Vagina (tissue), 2 donors: ENCODE measurements at regions not wholly inside any gene's neighbourhood (a gene's known extent, or its start where the extent isn't known, plus 50 kb on each side); places are given as distances from the start of the nearest gene placed in this dataset.

Experiments
- DNase-seq, 2 donors: peaks; one replicate each; pipeline ENCODE4 v3.0.0-alpha.2; 2017; ENCODE audit errors: extremely low spot score in 2 of 2
- H3K27ac ChIP-seq: fragments of 200-600 bp; sonication (generic); one replicate; pipeline ENCODE4 v1.5.1; 2019
- H3K27me3 ChIP-seq: fragments of 200-600 bp; sonication (generic); one replicate; pipeline ENCODE4 v1.5.1; 2019
- H3K36me3 ChIP-seq, 2 donors: fragments of 200-600 bp; sonication (generic); one replicate each; pipeline ENCODE4 v1.5.1; 2017 to 2019
- H3K4me1 ChIP-seq: fragments of 200-600 bp; sonication (generic); one replicate; pipeline ENCODE4 v1.5.1; 2019
- H3K4me3 ChIP-seq, 2 donors: fragments of 200-600 bp; sonication (generic); 1 replicate in 1 of 2; 2 replicates in 1 of 2; pipeline ENCODE4 v1.5.1; 2016 to 2019
- H3K9me3 ChIP-seq: fragments of 200-600 bp; sonication (generic); one replicate; pipeline ENCODE4 v1.5.1; 2019
- POLR2A ChIP-seq, 2 donors: fragments of 450-650 bp; IDR thresholded peaks; one replicate each; pipeline ENCODE4 v1.6.1; 2017; ENCODE audit warnings: antibody characterized with exemption in 2 of 2, mild to moderate bottlenecking in 2 of 2, moderate library complexity in 2 of 2
- POLR2AphosphoS5 ChIP-seq, 2 donors: sonication (generic); formaldehyde crosslinking; IDR thresholded peaks; one replicate each; pipeline ENCODE4 v1.9.0; 2017; ENCODE audit warnings: antibody characterized with exemption in 2 of 2, mild to moderate bottlenecking in 2 of 2, low read depth in 1 of 2; ENCODE audit not compliant: insufficient read depth in 1 of 2
- intact Hi-C: fragments of 100-400 bp; cut with DNase I; formaldehyde crosslinking; loops from one replicate; pipeline ENCODE4 v1.15.1; 2023
- TF ChIP-seq, protein P1 (sequence below), 3 experiments: fragments of 450-650 bp in 2 of 3; fragments of 200-600 bp in 1 of 3; sonication (generic) in 1 of 3; IDR thresholded peaks; one replicate each; pipeline ENCODE4 v1.5.1; 2017 to 2019; ENCODE audit warnings: antibody characterized with exemption in 3 of 3, mild to moderate bottlenecking in 2 of 3, moderate library complexity in 2 of 3

DNA sequence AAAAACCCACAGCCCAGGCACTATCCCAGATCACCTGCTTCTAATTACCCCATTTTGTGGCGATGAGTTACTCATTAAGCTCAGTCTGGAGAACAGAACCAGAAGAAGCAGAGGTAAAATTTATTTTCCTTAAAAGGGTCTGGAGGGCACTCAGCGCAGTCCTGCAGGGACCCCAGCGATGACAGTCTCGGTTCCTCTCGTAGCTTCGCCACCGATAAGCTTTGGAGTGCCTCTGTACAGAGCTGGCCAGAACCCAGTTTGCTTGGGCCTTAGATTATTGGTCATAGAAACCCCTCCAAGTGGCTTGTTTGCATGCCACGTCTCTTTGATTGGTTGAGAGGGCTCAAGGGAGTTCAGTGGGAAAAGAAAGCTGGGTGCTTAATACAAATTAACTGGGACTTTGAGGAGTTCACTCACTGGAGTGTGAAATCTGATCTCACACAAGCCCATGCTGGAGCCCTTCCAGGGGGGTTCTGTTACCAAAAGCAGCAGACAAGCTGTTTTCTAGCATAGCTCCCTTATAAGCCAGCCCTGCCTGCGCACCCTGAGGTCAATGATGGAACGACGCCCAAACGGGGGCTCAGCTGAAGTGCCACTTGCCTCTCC, 158.5 kb upstream of the ARID1B start:
- intact Hi-C loops = no loop called here
- Histone ChIP-seq H3K27ac (no peak overlapping the region), H3K4me3 (no peak overlapping the region), H3K27me3 (no peaks in the 10 kb centered on the region), H3K4me1 (no peaks in the 10 kb centered on the region), H3K9me3 (no peaks in the 10 kb centered on the region), H3K36me3 (no peaks in the 10 kb centered on the region)
- no peak for DNase-seq
- no peak for TF ChIP-seq POLR2A (IDR thresholded peaks at IDR 0.05)
- TF ChIP-seq, protein P1, sequence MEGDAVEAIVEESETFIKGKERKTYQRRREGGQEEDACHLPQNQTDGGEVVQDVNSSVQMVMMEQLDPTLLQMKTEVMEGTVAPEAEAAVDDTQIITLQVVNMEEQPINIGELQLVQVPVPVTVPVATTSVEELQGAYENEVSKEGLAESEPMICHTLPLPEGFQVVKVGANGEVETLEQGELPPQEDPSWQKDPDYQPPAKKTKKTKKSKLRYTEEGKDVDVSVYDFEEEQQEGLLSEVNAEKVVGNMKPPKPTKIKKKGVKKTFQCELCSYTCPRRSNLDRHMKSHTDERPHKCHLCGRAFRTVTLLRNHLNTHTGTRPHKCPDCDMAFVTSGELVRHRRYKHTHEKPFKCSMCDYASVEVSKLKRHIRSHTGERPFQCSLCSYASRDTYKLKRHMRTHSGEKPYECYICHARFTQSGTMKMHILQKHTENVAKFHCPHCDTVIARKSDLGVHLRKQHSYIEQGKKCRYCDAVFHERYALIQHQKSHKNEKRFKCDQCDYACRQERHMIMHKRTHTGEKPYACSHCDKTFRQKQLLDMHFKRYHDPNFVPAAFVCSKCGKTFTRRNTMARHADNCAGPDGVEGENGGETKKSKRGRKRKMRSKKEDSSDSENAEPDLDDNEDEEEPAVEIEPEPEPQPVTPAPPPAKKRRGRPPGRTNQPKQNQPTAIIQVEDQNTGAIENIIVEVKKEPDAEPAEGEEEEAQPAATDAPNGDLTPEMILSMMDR (IDR thresholded peaks at IDR 0.05) = no peak
- no peak for TF ChIP-seq POLR2AphosphoS5 (IDR thresholded peaks at IDR 0.05; ENCODE audit: insufficient read depth in 1 of 2, low read depth in 1 of 2)

DNA sequence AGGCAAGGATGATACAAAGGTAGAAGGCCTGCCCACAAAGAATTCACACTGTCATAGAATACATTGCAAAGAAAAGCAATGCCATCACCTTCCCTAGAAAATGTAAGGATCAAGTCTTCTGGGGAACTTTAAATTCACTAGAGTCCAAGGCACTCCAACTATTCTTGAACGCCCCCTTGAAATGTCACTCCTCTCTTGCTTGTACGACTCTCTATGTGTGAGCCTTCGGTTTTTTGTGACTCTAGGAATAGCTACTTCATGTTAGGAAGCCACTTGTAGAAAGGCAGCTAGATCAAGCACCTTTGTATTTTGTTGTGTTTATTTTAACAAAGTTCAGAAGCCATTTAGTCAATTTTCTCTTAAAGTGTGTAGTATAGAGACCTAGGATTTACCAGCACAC, 159.2 kb upstream of the ARID1B start:
- intact Hi-C loops = no loop called here
- H3K27me3 ChIP-seq = no peaks in the 10 kb centered on the region

DNA sequence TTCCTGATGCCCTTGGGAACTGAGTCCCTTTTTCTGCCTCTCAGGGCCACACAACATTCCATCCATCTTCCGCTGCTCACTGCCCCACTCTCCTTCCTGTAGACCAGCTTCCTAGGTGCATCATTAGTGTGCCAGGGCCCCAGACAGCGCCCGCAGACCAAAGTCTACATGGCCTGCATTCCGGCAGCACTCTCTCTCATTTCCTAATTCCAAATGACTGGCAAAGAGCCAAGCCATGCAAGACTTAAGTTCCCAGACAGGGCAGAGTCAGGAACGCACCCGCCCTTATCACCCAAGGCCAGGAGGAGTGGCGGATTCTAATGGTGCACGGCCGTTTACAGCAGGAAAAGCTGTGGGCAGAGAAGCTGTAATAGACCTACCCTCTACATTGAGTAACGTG, 159.8 kb upstream of the ARID1B start:
- no peak overlapping the region for H3K4me3 ChIP-seq
- no peaks in the 10 kb centered on the region for H3K36me3 ChIP-seq
- intact Hi-C loops = no loop called here
- TF ChIP-seq POLR2AphosphoS5 (IDR thresholded peaks at IDR 0.05; ENCODE audit: insufficient read depth in 1 of 2, low read depth in 1 of 2) = no peak
- TF ChIP-seq, protein P1 (IDR thresholded peaks at IDR 0.05) = no peak
- no peak for TF ChIP-seq POLR2A (IDR thresholded peaks at IDR 0.05)
- H3K27ac ChIP-seq = no peak overlapping the region
- no peak for DNase-seq
- H3K27me3 ChIP-seq = no peaks in the 10 kb centered on the region
- no peaks in the 10 kb centered on the region for H3K4me1 ChIP-seq
- H3K9me3 ChIP-seq = no peaks in the 10 kb centered on the region

More for the DNA sequence above, 159.2 kb upstream of the ARID1B start:
- no peak for DNase-seq
- no peaks in the 10 kb centered on the region for H3K9me3 ChIP-seq
- no peak overlapping the region for H3K4me3 ChIP-seq
- H3K4me1 ChIP-seq = no peaks in the 10 kb centered on the region
- H3K27ac ChIP-seq = no peak overlapping the region
- TF ChIP-seq, protein P1 (IDR thresholded peaks at IDR 0.05) = no peak
- TF ChIP-seq POLR2AphosphoS5 (IDR thresholded peaks at IDR 0.05; ENCODE audit: insufficient read depth in 1 of 2, low read depth in 1 of 2) (no peak), POLR2A (IDR thresholded peaks at IDR 0.05) (no peak)
- H3K36me3 ChIP-seq = no peaks in the 10 kb centered on the region

DNA sequence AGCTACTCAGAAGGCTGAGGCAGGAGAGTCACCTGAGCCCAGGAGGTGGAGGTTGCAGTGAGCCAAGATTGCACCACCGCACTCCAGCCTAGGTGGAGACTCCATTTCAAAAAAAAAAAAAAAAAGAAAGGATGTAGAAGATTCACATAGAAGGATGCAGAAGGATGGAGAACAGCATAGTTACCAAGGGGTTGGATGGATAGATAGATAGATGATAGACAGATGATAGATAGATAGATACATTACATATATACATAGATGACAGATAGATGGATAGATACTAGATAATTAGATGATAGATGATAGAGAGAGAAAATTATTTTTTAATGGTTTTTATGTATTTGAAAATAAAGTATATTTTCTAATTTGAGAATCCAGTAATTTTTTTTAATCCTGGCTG, 160.7 kb upstream of the ARID1B start:
- intact Hi-C loops = no loop called here

DNA sequence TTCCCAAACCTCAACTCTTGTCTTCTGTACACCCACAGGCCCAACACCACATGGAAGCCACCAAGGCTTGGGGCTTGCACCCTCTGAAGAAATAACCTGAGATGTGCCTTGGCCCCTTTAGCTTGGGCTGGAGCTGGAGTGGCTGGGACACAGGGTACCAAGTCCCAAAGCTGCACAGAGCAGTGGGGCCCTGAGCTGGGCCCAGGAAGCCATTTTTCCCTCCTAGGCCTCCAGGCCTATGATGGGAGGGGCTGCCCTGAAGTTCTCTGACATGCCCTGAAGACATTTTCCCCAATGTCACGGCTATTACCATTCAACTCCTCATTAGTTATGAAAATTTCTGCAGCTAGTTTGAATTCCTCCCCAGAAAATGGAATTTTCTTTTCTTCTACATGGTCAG, 163.2 kb upstream of the ARID1B start:
- TF ChIP-seq, protein P1 (IDR thresholded peaks at IDR 0.05) = no peak
- TF ChIP-seq POLR2AphosphoS5 (IDR thresholded peaks at IDR 0.05; ENCODE audit: insufficient read depth in 1 of 2, low read depth in 1 of 2) = no peak
- no peak for TF ChIP-seq POLR2A (IDR thresholded peaks at IDR 0.05)
- DNase-seq = no peak

More for the DNA sequence above, 160.7 kb upstream of the ARID1B start:
- H3K4me3 ChIP-seq = no peak overlapping the region
- H3K4me1 ChIP-seq = no peaks in the 10 kb centered on the region
- no peaks in the 10 kb centered on the region for H3K9me3 ChIP-seq
- H3K27ac ChIP-seq = no peak overlapping the region
- H3K27me3 ChIP-seq = no peaks in the 10 kb centered on the region
- H3K36me3 ChIP-seq = no peaks in the 10 kb centered on the region
- TF ChIP-seq POLR2AphosphoS5 (IDR thresholded peaks at IDR 0.05; ENCODE audit: insufficient read depth in 1 of 2, low read depth in 1 of 2) (no peak), POLR2A (IDR thresholded peaks at IDR 0.05) (no peak)
- TF ChIP-seq, protein P1 (IDR thresholded peaks at IDR 0.05) = no peak
- DNase-seq = no peak

More for the DNA sequence above, 163.2 kb upstream of the ARID1B start:
- no peak overlapping the region for H3K4me3 ChIP-seq
- H3K27ac ChIP-seq = no peak overlapping the region
- H3K27me3 ChIP-seq = no peaks in the 10 kb centered on the region
- no peaks in the 10 kb centered on the region for H3K36me3 ChIP-seq
- no peaks in the 10 kb centered on the region for H3K4me1 ChIP-seq
- intact Hi-C loops = no loop called here
- no peaks in the 10 kb centered on the region for H3K9me3 ChIP-seq
